ENCODE measurements at regions not wholly inside any gene's neighbourhood (a gene's known extent, or its start where the extent isn't known, plus 50 kb on each side); places are given as distances from the start of the nearest gene placed in this dataset.

DNA sequence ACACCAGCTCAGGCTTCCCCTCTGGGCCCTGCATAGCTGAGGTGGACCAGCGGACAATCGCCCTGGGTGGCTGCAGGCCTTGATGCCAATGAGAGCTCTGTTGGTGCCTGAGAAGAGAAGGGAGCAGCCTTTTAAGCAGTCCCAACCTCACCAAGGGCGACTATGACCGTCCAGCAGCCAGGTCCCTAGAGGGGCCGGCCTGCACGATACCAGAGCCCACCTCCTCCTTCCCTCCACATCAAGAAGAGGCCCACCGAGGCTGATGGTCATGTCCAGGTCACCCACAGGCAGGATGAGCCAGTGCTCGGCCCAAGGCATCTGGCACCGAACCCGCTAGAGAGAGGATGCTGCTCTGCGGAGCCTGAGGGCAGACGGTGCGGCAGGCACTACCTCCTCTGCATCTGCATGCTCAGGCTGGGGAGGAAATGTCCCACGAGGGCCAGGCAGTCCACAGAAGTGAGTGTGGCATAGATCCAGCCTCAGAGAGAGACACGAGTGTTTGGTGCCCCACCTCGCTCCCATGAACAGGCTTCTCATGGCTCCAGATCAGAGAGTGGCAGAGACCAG lies 219.4 kb downstream of the TUBA3C start:
- TF ChIP-seq, protein P1, sequence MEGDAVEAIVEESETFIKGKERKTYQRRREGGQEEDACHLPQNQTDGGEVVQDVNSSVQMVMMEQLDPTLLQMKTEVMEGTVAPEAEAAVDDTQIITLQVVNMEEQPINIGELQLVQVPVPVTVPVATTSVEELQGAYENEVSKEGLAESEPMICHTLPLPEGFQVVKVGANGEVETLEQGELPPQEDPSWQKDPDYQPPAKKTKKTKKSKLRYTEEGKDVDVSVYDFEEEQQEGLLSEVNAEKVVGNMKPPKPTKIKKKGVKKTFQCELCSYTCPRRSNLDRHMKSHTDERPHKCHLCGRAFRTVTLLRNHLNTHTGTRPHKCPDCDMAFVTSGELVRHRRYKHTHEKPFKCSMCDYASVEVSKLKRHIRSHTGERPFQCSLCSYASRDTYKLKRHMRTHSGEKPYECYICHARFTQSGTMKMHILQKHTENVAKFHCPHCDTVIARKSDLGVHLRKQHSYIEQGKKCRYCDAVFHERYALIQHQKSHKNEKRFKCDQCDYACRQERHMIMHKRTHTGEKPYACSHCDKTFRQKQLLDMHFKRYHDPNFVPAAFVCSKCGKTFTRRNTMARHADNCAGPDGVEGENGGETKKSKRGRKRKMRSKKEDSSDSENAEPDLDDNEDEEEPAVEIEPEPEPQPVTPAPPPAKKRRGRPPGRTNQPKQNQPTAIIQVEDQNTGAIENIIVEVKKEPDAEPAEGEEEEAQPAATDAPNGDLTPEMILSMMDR (IDR thresholded peaks at IDR 0.05): no peak
- TF ChIP-seq SIN3A (IDR thresholded peaks at IDR 0.05; ENCODE audit: borderline replicate concordance, insufficient read depth, low read depth, low read length) (no peak), TCF7L2 (IDR thresholded peaks at IDR 0.05; ENCODE audit: low read depth, low read length) (no peak), POLR2AphosphoS5 (IDR thresholded peaks at IDR 0.05; ENCODE audit: low read depth, low read length) (no peak)
- TF ChIP-seq, protein P2, sequence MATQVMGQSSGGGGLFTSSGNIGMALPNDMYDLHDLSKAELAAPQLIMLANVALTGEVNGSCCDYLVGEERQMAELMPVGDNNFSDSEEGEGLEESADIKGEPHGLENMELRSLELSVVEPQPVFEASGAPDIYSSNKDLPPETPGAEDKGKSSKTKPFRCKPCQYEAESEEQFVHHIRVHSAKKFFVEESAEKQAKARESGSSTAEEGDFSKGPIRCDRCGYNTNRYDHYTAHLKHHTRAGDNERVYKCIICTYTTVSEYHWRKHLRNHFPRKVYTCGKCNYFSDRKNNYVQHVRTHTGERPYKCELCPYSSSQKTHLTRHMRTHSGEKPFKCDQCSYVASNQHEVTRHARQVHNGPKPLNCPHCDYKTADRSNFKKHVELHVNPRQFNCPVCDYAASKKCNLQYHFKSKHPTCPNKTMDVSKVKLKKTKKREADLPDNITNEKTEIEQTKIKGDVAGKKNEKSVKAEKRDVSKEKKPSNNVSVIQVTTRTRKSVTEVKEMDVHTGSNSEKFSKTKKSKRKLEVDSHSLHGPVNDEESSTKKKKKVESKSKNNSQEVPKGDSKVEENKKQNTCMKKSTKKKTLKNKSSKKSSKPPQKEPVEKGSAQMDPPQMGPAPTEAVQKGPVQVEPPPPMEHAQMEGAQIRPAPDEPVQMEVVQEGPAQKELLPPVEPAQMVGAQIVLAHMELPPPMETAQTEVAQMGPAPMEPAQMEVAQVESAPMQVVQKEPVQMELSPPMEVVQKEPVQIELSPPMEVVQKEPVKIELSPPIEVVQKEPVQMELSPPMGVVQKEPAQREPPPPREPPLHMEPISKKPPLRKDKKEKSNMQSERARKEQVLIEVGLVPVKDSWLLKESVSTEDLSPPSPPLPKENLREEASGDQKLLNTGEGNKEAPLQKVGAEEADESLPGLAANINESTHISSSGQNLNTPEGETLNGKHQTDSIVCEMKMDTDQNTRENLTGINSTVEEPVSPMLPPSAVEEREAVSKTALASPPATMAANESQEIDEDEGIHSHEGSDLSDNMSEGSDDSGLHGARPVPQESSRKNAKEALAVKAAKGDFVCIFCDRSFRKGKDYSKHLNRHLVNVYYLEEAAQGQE (IDR thresholded peaks at IDR 0.05; ENCODE audit: insufficient read depth in 1 of 2, low read depth in 2 of 2, low read length in 1 of 2): no peak
